Mucosa of stomach (tissue), 1 donor: ENCODE measurements at regions not wholly inside any gene's neighbourhood (a gene's known extent, or its start where the extent isn't known, plus 50 kb on each side); places are given as distances from the start of the nearest gene placed in this dataset.

Experiments used
- H3K27me3 ChIP-seq: one replicate; pipeline ENCODE4 v1.7.0; 2013; ENCODE audit warnings: mild to moderate bottlenecking, low read length; ENCODE audit not compliant: control insufficient read depth, insufficient read depth
- H3K36me3 ChIP-seq: one replicate; pipeline ENCODE4 v1.7.0; 2013; ENCODE audit warnings: low read length; ENCODE audit not compliant: control insufficient read depth, insufficient read depth
- H3K4me1 ChIP-seq: one replicate; pipeline ENCODE4 v1.7.0; 2013; ENCODE audit warnings: mild to moderate bottlenecking, low read length; ENCODE audit not compliant: control insufficient read depth, insufficient read depth
- H3K4me3 ChIP-seq: one replicate; pipeline ENCODE4 v1.7.0; 2013; ENCODE audit warnings: low read length
- H3K9ac ChIP-seq: one replicate; pipeline ENCODE4 v1.7.0; 2013; ENCODE audit warnings: mild to moderate bottlenecking, low read length, moderate library complexity
- H3K9me3 ChIP-seq: one replicate; pipeline ENCODE4 v1.7.0; 2013; ENCODE audit warnings: mild to moderate bottlenecking, low read length, moderate library complexity; ENCODE audit not compliant: control insufficient read depth
- donor health status: Pancreatic carcinoma.

GRCh38 chr2:180319586-180320405 is 312.7 kb upstream of the CWC22 start:
- Histone ChIP-seq H3K9ac (no peak overlapping the region), H3K27me3 (no peaks in the 10 kb centered on the region), H3K9me3 (no peaks in the 10 kb centered on the region), H3K4me3 (no peak overlapping the region), H3K4me1 (no peaks in the 10 kb centered on the region), H3K36me3 (no peaks in the 10 kb centered on the region)

GRCh38 chr2:180314086-180314485 is 307.0 kb upstream of the CWC22 start:
- Histone ChIP-seq H3K9ac (no peak overlapping the region), H3K36me3 (no peaks in the 10 kb centered on the region), H3K9me3 (no peaks in the 10 kb centered on the region), H3K4me1 (no peaks in the 10 kb centered on the region), H3K27me3 (no peaks in the 10 kb centered on the region), H3K4me3 (no peak overlapping the region)

- Histone ChIP-seq H3K4me3 (no peak overlapping the region), H3K9me3 (no peaks in the 10 kb centered on the region), H3K9ac (no peak overlapping the region), H3K4me1 (no peaks in the 10 kb centered on the region), H3K36me3 (no peaks in the 10 kb centered on the region), H3K27me3 (no peaks in the 10 kb centered on the region)
Observed at GRCh38 chr2:180312542-180312941, 305.4 kb upstream of the CWC22 start.

DNA sequence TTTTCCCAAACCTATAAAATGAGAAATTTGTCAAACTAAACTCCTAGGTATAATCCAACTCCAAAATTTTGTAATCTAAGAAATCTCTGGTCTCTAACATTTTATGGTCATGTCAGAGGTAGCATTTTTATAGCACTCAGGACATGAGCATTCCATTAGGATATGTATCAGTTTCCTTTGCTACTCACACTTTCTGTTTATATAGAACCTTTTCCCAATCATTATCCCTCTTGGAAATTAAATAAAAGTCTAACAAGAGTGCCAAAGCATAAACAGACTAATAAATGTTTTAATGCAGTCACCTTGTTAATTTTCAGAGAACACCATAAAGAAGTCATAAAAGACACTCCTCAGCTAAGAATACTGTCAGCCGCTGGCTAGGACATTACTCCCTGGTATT is 300.0 kb upstream of the CWC22 start:
- Histone ChIP-seq H3K4me3 (no peak overlapping the region), H3K4me1 (no peaks in the 10 kb centered on the region), H3K9me3 (no peaks in the 10 kb centered on the region), H3K27me3 (no peaks in the 10 kb centered on the region), H3K9ac (no peak overlapping the region), H3K36me3 (no peaks in the 10 kb centered on the region)

GRCh38 chr2:180306346-180306745 is 299.2 kb upstream of the CWC22 start:
- H3K4me1 ChIP-seq: no peaks in the 10 kb centered on the region
- no peak overlapping the region for H3K9ac ChIP-seq
- no peaks in the 10 kb centered on the region for H3K27me3 ChIP-seq
- no peaks in the 10 kb centered on the region for H3K36me3 ChIP-seq
- H3K4me3 ChIP-seq: no peak overlapping the region
- H3K9me3 ChIP-seq: no peaks in the 10 kb centered on the region

DNA sequence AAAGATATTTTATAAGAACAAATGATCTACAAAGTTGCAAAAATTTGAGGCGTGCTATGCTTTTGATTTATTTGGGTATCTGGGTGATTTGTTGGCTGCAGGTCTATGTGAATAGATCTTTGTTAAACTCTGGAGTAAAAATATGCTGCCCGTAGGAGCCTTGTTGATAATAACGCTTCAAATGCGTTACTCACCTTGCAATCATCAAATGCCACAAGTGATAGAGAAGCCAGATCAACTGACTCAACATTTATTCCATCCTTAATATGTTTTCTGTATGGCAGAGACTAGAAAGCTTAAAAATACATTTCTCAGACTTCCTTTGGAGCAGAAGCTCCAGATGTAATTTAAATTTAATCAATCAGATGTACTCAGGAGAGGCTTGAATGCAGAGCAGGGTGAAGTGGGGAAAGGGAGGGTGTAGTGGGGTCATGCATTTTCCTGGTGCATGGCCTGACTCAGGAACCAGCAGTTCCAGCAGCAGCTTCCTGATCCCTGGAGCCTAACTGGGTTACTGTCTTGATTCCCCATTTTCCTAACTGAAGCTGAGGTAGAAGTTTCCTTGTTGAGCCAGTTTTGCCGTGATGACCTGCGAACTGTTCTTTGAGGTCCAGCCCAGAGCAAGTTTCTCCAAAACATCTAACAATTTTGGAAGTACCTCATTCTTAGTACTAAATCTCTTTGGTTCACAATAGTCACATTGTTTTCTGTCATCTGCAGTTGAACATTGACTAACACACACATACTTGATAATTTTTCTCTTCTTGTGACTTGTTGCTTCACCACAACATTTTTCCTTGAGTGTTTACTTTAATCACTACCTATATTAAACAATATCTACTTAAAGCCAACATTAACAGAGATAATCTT is 284.7 kb upstream of the CWC22 start:
- H3K4me1 ChIP-seq: peaks cover 7% of the 10 kb centered on the region
- no peak overlapping the region for H3K9ac ChIP-seq
- no peaks in the 10 kb centered on the region for H3K9me3 ChIP-seq
- no peaks in the 10 kb centered on the region for H3K36me3 ChIP-seq
- no peaks in the 10 kb centered on the region for H3K27me3 ChIP-seq
- no peak overlapping the region for H3K4me3 ChIP-seq

DNA sequence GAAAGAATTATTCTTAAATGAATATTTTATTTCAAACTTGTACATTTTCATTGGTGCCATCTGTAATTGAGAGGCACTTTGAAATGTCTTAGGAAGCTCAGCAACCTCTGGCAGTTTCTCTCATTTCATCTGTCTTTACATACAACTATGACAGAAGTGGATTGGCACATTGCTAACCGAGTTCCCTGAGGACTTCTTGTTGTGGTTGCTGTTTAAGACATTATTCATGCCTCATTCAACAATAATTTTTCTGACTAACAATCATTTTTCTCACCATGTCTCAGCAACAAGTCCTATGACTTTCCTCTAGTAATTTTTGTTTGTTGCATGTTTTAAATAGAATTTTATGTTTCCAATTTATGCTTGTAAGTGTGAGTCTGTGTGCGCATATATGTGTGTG is 284.0 kb upstream of the CWC22 start:
- Histone ChIP-seq H3K27me3 (no peaks in the 10 kb centered on the region), H3K36me3 (no peaks in the 10 kb centered on the region), H3K9ac (no peak overlapping the region), H3K4me1 (peaks cover 7% of the 10 kb centered on the region), H3K4me3 (no peak overlapping the region), H3K9me3 (no peaks in the 10 kb centered on the region)

GRCh38 chr2:180289627-180290026 is 282.5 kb upstream of the CWC22 start:
- no peaks in the 10 kb centered on the region for H3K9me3 ChIP-seq
- no peak overlapping the region for H3K4me3 ChIP-seq
- H3K27me3 ChIP-seq: no peaks in the 10 kb centered on the region
- H3K9ac ChIP-seq: no peak overlapping the region
- H3K36me3 ChIP-seq: no peaks in the 10 kb centered on the region
- H3K4me1 ChIP-seq: peaks cover 7% of the 10 kb centered on the region

GRCh38 chr2:180279581-180279980 is 272.5 kb upstream of the CWC22 start:
- H3K27me3 ChIP-seq: no peaks in the 10 kb centered on the region
- no peaks in the 10 kb centered on the region for H3K36me3 ChIP-seq
- no peak overlapping the region for H3K4me3 ChIP-seq

GRCh38 chr2:180276733-180277132 is 269.6 kb upstream of the CWC22 start:
- H3K27me3 ChIP-seq: no peaks in the 10 kb centered on the region
- H3K4me1 ChIP-seq: no peaks in the 10 kb centered on the region
- H3K9ac ChIP-seq: no peak overlapping the region
- no peaks in the 10 kb centered on the region for H3K9me3 ChIP-seq
- no peaks in the 10 kb centered on the region for H3K36me3 ChIP-seq
- no peak overlapping the region for H3K4me3 ChIP-seq

More at GRCh38 chr2:180279581-180279980, 272.5 kb upstream of the CWC22 start:
- H3K9me3 ChIP-seq: no peaks in the 10 kb centered on the region
- H3K9ac ChIP-seq: no peak overlapping the region
- no peaks in the 10 kb centered on the region for H3K4me1 ChIP-seq

DNA sequence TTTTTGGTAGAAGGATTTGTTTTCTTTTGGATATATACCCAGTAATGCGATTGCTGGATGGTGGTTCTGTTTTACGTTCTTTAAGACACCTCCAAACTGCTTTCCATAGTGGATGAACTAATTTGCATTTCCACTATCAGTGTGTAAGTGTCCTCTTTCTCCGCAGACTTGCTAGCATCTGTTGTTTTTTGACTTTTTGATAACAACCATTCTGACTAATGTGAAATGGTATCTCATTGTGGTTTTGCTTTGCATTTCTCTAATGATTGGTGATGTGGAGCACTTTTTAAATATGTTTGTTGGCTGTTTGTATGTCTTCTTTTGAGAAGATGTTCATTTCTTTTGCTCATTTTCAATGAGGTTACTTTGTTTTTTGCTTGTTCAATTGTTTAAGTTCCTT is 260.9 kb upstream of the CWC22 start:
- no peaks in the 10 kb centered on the region for H3K9me3 ChIP-seq
- H3K27me3 ChIP-seq: no peaks in the 10 kb centered on the region
- H3K4me1 ChIP-seq: no peaks in the 10 kb centered on the region
- H3K4me3 ChIP-seq: no peak overlapping the region
- H3K36me3 ChIP-seq: no peaks in the 10 kb centered on the region
- H3K9ac ChIP-seq: no peak overlapping the region

DNA sequence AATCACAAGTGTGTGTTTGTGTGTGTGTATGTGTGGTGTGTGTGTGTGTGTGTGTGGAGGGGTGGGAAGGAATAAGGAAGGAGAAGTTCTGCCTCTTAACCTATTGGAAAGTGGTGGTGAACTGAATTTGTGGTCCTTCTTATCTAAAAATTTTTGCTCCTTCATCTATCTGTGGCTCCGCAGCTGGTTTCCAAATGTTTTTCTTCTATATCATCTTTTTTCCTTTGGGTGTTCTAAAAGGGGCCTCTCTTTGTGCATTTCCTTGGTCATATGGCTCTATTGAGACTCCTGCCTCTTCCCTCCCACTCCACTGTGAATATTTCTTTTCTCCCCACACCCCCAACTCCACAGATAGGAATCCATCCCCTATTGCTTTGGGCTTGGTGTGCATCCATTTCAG is 254.9 kb upstream of the CWC22 start:
- H3K36me3 ChIP-seq: no peaks in the 10 kb centered on the region
- H3K27me3 ChIP-seq: no peaks in the 10 kb centered on the region
- no peaks in the 10 kb centered on the region for H3K4me1 ChIP-seq
- no peak overlapping the region for H3K4me3 ChIP-seq
- H3K9ac ChIP-seq: no peak overlapping the region
- H3K9me3 ChIP-seq: no peaks in the 10 kb centered on the region
